EL (cell line): ENCODE measurements at regions not wholly inside any gene's neighbourhood (a gene's known extent, or its start where the extent isn't known, plus 50 kb on each side); places are given as distances from the start of the nearest gene placed in this dataset.

Experiments
- DNase-seq: peaks from one replicate; pipeline ENCODE4 v3.0.0-alpha.2; 2016

- no peak for DNase-seq
Observed at GRCh38 chr13:34776390-34776981, 165.6 kb upstream of the NBEA start.

- DNase-seq: no peak
Observed at GRCh38 chr13:34777089-34777913, 164.8 kb upstream of the NBEA start.

- no peak for DNase-seq
Observed at GRCh38 chr13:34777914-34778303, 164.2 kb upstream of the NBEA start.

DNA sequence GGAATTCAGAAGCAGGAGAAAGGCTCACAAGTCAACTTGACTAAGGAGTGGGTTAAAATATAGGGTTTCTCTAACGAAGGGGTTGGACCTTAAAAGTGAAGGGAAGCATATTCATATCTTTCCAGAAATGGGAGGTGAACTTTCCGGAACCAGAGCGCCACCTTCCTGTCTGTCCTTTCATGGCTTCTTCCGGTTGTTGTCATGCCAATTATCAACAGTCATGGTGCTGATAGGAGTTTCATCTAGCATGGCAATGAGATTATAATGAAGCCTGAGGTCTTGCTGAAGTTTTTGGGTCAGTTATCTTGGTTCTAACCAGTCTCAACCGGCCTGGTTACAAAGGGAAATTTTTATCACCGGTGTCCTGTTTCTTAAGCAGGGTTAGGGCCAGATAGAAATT, 162.9 kb upstream of the NBEA start:
- no peak for DNase-seq

GRCh38 chr13:34793301-34793700, 148.8 kb upstream of the NBEA start:
- DNase-seq: no peak

DNA sequence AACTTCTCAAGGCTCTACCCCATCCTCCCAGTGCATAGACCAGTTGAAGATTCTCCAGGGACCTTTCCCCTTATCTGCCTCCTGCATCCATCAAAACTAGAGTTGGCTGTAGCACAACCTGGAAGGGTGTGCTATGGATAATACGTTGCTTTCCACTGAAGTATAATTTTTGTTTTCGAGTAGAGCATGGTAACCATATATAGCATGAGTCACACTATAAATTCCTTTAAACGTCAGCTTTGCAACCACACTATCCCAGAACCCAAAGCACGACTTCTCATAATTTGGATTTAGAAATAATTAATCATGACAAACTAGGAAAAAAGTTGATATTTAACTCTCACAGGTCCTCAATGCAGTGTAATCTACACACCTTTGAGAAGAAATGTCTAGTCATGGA, 138.3 kb upstream of the NBEA start:
- no peak for DNase-seq

DNA sequence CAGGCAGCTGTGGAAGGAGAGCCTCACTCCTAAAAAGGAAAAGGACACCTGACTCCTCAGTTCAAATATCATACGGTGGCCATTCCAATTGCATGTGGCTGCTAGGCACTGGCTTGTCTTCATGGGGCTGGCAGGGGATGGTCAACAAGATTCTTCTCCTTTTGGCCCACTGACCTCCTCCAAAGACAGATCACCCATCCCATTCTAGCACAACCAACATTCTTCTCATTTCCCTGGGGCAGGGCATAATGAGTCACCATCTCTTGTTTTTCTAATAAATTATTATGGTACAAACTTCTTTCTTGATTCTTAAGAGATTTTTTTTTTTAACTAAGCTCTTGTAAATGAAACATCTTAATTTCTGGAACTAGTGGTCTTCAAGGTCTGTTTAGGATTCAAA, 136.7 kb upstream of the NBEA start:
- peak; percentile 42 for DNase-seq

- no peak for DNase-seq
Observed at GRCh38 chr13:34808649-34809048, 133.4 kb upstream of the NBEA start.

DNA sequence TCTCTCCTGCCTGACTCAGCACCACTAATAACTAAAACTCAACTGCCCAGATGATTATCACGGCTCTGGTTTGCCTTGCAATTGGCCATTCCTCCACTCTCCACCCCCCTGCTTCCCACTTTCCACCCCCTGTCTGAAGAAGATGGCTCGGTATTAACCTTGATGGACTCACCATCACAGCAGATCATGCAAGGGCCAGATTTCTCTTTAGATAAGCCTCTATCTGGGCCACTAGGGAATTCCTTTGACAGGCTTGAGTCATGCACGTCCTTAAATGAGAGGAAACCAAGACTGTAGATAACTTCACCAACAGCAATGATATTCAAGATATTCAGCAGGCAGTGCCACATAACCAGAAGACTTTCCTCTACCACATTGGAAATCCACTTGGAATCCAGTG, 131.1 kb upstream of the NBEA start:
- peak; percentile 39 for DNase-seq

GRCh38 chr13:34815526-34815925, 126.5 kb upstream of the NBEA start:
- DNase-seq: no peak

DNA sequence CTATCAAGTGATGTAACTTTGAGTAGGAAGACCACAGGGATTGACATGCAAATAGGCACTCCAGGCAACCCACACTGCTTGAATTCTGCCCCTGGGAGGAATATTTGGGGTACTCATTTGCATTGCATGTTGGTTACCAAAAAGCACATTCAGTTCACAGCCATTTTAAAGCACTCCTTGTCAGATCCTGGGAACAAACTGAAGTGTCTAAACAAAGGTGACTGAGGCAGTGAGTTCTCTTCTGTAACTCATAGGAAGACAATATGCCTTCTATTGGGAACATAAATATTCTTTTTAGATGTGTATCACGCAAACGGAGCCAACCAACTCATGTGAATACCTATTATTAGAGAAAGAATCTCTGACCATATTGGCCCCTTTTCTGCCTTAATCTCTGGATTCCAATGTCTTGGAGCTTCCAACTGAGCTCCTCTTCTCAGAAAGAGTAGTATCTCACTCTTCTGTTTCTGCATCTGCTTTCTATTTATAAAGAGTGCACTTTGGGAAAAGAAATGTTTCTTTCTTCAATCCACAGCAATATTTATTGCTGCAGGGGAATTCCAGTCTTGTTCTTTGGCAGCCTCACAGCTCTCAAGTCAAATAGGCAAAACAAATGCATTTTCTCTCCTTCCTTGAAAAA, 125.7 kb upstream of the NBEA start:
- DNase-seq: peak; percentile 35

GRCh38 chr13:34816908-34817665, 125.0 kb upstream of the NBEA start:
- no peak for DNase-seq

DNA sequence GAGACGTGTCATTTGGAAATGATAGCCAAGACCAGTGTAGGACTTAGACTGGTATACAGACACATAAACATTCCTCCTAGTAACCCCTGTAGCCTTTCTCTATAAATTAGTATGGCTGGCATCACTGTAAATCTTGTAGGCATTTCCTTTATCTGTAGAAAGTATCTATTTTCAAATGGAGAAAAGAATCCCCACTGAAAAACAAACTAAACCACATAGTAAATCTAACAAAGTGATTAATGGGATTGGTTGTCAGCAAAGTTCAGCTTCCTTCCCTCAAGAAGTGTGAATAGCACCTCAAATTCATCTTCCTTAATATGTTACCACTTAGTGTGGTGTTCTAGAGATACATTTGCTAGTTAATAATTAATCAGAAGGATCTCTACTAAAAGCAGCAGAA, 119.4 kb upstream of the NBEA start:
- DNase-seq: no peak

GRCh38 chr13:34826432-34826831, 115.6 kb upstream of the NBEA start:
- no peak for DNase-seq

- DNase-seq: peak; percentile 76
Observed at GRCh38 chr13:34833562-34834182, 108.4 kb upstream of the NBEA start.

- no peak for DNase-seq
Observed at GRCh38 chr13:34842466-34842865, 99.6 kb upstream of the NBEA start.

DNA sequence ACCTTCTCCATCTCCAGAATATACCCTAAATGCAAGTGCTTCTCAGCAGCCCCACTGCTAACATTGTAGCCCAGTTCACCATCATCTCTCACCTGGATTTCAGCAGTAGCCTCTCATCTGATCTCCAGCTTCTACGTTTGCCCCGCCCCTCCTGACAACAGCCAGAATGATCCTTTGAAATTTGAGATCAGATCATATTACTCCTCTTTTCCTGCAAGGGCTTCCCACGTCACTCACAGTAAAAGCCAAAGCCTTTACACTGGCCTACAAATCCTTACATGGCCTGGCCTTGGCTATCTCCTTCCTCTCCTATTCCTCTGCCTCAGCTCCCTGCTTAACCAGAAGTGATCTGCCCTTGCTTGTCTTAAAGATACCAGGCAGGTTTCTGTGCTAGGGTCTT, 94.3 kb upstream of the NBEA start:
- DNase-seq: no peak

- DNase-seq: no peak
Observed at GRCh38 chr13:34849406-34849805, 92.7 kb upstream of the NBEA start.

- no peak for DNase-seq
Observed at GRCh38 chr13:34853161-34853560, 88.9 kb upstream of the NBEA start.

DNA sequence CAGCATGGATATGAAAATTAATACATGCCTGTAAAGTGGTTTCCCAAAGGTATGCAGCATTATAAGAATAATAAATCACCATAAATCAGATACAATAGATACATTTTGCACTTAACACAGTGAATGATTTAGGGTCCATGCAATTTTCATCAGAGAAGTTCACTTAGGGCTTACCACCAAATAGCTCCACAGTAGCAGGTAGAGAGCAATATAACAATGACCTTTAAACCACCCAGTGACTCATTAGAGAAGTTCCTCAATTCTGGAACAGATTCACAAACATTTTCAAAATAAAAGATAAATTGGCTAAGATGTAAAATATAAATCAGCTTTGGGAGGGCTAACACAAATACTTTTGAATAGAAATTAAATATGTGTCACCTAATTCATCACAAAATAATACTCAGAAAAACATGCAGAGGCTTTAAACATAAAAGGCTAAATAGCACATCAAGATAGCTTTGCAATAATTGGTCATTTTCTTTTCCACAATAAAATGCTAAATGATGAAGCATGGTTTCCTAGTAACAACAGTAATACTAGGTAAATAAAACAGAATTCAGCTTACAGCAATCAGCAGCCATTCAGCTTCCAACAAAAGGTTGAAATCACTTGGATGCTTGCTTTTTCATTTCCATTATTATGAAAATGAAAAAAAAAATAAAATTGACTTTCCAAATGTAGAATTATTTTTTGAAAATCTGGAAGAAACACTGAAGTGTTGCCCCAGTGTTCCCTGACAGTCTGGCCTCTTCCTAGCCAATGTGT, 84.3 kb upstream of the NBEA start:
- no peak for DNase-seq

DNA sequence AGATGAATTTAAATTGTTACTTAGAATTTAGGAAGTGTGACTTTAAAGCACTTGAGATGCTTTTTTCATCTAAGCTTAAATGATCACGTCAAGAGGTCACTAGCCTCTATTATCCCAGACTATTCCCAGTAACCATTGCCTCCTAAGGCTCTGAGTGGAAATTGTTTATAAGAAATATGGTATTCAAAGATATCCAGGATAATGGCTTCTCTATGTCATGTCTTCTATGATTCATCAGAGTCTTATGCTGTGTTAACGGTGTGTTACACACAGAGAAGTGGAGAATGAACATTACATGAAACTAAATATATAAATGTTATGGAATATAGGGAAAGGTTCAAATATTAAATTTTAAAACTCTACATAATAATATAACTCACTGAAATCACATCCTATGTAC, 79.8 kb upstream of the NBEA start:
- peak; percentile 19 for DNase-seq

DNA sequence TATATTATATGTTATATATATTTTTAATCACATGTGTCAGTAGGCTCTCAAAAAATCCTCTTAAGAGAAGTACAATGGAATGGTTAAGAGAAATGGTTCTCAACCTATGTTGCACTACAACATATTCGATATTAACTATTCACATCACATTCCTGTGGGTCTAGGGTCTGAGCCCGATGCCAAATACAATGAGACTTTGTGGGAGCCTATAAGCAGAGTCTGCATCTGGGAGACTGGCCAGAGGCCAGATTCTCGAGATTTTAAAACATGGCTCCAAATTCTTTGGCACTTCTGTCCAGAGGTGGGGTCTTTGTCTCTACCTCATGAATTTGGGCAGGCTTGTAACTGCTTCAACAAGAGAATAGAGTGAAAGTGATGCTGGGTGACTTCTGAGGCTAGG, 79.4 kb upstream of the NBEA start:
- peak; percentile 7 for DNase-seq
